ENCODE measurements at regions not wholly inside any gene's neighbourhood (a gene's known extent, or its start where the extent isn't known, plus 50 kb on each side); places are given as distances from the start of the nearest gene placed in this dataset.

DNA sequence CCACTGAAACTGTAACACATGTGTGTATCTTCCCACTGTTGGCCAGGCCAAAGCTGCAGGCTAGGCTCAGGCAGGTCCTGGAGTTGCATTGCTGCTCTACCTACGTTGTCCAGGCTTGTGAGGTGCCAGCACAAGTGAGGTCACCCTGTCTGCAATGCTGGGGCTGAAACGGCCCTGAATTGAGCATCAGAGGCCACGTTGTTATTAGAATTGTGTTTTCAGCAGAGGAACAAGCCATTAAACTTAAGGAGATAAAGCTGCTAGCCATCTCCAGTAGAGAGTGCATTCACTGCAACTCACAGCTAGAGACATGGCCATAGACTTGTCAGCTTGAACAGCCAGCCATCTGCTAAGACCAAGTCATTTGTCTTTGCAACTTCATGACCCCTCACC, 191.8 kb downstream of the SEMA6A start:
- TF ChIP-seq, protein P1, sequence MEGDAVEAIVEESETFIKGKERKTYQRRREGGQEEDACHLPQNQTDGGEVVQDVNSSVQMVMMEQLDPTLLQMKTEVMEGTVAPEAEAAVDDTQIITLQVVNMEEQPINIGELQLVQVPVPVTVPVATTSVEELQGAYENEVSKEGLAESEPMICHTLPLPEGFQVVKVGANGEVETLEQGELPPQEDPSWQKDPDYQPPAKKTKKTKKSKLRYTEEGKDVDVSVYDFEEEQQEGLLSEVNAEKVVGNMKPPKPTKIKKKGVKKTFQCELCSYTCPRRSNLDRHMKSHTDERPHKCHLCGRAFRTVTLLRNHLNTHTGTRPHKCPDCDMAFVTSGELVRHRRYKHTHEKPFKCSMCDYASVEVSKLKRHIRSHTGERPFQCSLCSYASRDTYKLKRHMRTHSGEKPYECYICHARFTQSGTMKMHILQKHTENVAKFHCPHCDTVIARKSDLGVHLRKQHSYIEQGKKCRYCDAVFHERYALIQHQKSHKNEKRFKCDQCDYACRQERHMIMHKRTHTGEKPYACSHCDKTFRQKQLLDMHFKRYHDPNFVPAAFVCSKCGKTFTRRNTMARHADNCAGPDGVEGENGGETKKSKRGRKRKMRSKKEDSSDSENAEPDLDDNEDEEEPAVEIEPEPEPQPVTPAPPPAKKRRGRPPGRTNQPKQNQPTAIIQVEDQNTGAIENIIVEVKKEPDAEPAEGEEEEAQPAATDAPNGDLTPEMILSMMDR (IDR thresholded peaks at IDR 0.05; ENCODE audit: extremely low read depth, low read depth, low read length) = no peak
- no peak overlapping the region for H3K4me2 ChIP-seq (ENCODE audit: insufficient read depth, low read length)
- no peak for DNase-seq (ENCODE audit: insufficient read length, low spot score, missing footprints)
- H3K36me3 ChIP-seq (ENCODE audit: insufficient read depth, low read length) = no peaks in the 10 kb centered on the region
- H2AFZ ChIP-seq (ENCODE audit: low read length) = no peak overlapping the region
- H3K27ac ChIP-seq (ENCODE audit: low read depth, low read length) = no peak overlapping the region
- H3K79me2 ChIP-seq (ENCODE audit: insufficient read depth, low read length) = no peaks in the 10 kb centered on the region
- H3K4me3 ChIP-seq (ENCODE audit: insufficient read depth, low read length) = no peak overlapping the region
- H3K4me1 ChIP-seq (ENCODE audit: insufficient read depth, low read length) = no peaks in the 10 kb centered on the region
- no peaks in the 10 kb centered on the region for H3K27me3 ChIP-seq (ENCODE audit: insufficient read depth, low read length)
- no peaks in the 10 kb centered on the region for H3K9me3 ChIP-seq (ENCODE audit: low read depth, low read length)
- no peaks in the 10 kb centered on the region for H4K20me1 ChIP-seq (ENCODE audit: insufficient read depth, low read length)

DNA sequence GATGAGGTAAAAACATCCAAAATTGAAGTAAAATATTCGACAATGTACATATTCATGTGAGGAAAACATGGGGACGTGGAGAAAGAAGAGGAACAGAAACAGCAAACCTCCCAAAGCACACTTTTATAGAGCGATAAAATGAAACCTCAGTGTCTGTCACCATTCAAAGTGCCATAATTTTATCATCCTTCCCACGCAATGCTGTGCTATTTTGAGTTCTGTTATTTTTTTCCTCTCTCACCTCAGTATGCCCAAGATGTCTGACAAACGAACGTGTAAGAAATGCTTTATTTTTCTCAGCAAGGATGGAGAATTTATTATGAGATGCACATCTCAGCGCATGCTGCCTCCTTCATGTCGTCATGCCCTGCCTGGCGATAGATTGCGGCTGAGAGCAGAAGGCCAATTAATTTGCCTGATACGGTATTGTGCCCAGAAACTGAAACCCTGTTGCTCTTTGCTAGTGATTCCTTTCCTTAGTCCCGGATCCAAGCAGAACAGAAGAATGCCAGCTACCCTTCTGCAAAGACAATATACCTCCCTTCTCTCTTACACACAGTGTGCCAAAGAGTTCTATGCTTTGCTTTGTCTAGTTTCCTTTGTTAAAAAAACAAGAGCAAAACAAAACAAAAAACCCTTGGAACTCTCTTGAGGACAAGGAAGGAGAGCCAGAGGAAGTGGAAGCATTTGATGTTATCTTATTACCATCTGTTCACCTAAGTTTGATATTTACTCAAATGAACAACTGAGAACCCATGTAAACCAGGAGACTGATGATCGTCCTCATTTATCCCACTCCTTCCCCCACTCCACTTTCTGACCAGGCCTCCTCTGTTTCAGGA, 192.4 kb downstream of the SEMA6A start:
- H3K79me2 ChIP-seq (ENCODE audit: insufficient read depth, low read length) = no peaks in the 10 kb centered on the region
- H3K36me3 ChIP-seq (ENCODE audit: insufficient read depth, low read length) = no peaks in the 10 kb centered on the region
- no peak overlapping the region for H3K4me2 ChIP-seq (ENCODE audit: insufficient read depth, low read length)
- no peaks in the 10 kb centered on the region for H3K9me3 ChIP-seq (ENCODE audit: low read depth, low read length)
- no peak for DNase-seq (ENCODE audit: insufficient read length, low spot score, missing footprints)
- no peak overlapping the region for H3K4me3 ChIP-seq (ENCODE audit: insufficient read depth, low read length)
- no peaks in the 10 kb centered on the region for H3K27me3 ChIP-seq (ENCODE audit: insufficient read depth, low read length)
- no peaks in the 10 kb centered on the region for H3K4me1 ChIP-seq (ENCODE audit: insufficient read depth, low read length)
- H2AFZ ChIP-seq (ENCODE audit: low read length) = no peak overlapping the region
- no peak overlapping the region for H3K27ac ChIP-seq (ENCODE audit: low read depth, low read length)
- TF ChIP-seq, protein P1 (IDR thresholded peaks at IDR 0.05; ENCODE audit: extremely low read depth, low read depth, low read length) = no peak
- H4K20me1 ChIP-seq (ENCODE audit: insufficient read depth, low read length) = no peaks in the 10 kb centered on the region

DNA sequence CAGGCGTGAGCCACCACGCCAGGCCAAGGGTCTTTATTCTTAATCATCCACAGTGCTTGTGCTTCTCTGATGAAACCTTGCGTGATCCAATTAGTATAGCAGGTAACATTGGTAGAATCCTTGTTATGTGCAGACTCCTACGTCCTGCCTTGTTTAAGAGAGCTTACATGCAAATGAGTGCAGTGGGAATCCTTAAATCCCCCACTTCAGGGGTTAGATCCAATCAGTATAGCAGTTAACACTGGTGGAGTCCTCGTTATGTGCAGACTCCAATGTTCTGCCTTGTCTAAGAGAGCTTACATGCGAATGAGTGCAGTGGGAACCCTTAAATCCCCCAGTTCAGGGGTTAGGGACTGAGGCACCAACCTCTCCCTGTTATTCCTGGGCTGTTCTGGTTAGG, 193.4 kb downstream of the SEMA6A start:
- H4K20me1 ChIP-seq (ENCODE audit: insufficient read depth, low read length) = no peaks in the 10 kb centered on the region
- DNase-seq (ENCODE audit: insufficient read length, low spot score, missing footprints) = no peak
- no peaks in the 10 kb centered on the region for H3K27me3 ChIP-seq (ENCODE audit: insufficient read depth, low read length)
- no peaks in the 10 kb centered on the region for H3K4me1 ChIP-seq (ENCODE audit: insufficient read depth, low read length)
- H3K36me3 ChIP-seq (ENCODE audit: insufficient read depth, low read length) = no peaks in the 10 kb centered on the region
- no peak overlapping the region for H2AFZ ChIP-seq (ENCODE audit: low read length)
- no peaks in the 10 kb centered on the region for H3K9me3 ChIP-seq (ENCODE audit: low read depth, low read length)
- TF ChIP-seq, protein P1 (IDR thresholded peaks at IDR 0.05; ENCODE audit: extremely low read depth, low read depth, low read length) = no peak
- no peaks in the 10 kb centered on the region for H3K79me2 ChIP-seq (ENCODE audit: insufficient read depth, low read length)
- no peak overlapping the region for H3K4me2 ChIP-seq (ENCODE audit: insufficient read depth, low read length)
- H3K4me3 ChIP-seq (ENCODE audit: insufficient read depth, low read length) = no peak overlapping the region
- H3K27ac ChIP-seq (ENCODE audit: low read depth, low read length) = no peak overlapping the region

DNA sequence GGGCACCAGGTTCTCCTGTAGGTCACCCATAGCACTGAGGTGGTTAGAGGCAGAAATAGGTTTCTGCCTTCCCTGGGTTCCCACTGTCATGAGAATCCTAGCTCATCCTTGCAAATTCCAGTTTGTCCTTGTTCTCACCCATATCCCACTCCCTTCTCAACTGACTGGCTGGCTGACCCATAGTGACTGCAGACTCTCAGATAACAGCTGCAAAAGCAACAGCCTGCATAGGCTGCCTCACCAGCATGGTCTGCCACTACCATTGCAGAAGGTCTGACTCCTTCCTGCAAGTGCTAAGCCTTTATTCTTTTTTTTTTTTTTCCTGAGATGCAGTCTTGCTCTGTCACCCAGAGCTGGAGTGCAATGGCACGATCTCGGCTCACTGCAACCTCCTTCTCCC, 194.0 kb downstream of the SEMA6A start:
- H3K4me2 ChIP-seq (ENCODE audit: insufficient read depth, low read length) = no peak overlapping the region
- H3K79me2 ChIP-seq (ENCODE audit: insufficient read depth, low read length) = no peaks in the 10 kb centered on the region
- H3K27ac ChIP-seq (ENCODE audit: low read depth, low read length) = no peak overlapping the region
- TF ChIP-seq, protein P1 (IDR thresholded peaks at IDR 0.05; ENCODE audit: extremely low read depth, low read depth, low read length) = no peak
- no peaks in the 10 kb centered on the region for H3K27me3 ChIP-seq (ENCODE audit: insufficient read depth, low read length)
- no peaks in the 10 kb centered on the region for H3K9me3 ChIP-seq (ENCODE audit: low read depth, low read length)
- DNase-seq (ENCODE audit: insufficient read length, low spot score, missing footprints) = no peak
- H3K4me3 ChIP-seq (ENCODE audit: insufficient read depth, low read length) = no peak overlapping the region
- H3K36me3 ChIP-seq (ENCODE audit: insufficient read depth, low read length) = no peaks in the 10 kb centered on the region
- H3K4me1 ChIP-seq (ENCODE audit: insufficient read depth, low read length) = no peaks in the 10 kb centered on the region
- no peaks in the 10 kb centered on the region for H4K20me1 ChIP-seq (ENCODE audit: insufficient read depth, low read length)
- H2AFZ ChIP-seq (ENCODE audit: low read length) = no peak overlapping the region

Data from osteoblast (primary cell).